DND-41 (cell line): ENCODE measurements at regions not wholly inside any gene's neighbourhood (a gene's known extent, or its start where the extent isn't known, plus 50 kb on each side); places are given as distances from the start of the nearest gene placed in this dataset.

Experiments used
- EZH2 ChIP-seq: IDR thresholded peaks from 3 replicates; pipeline ENCODE4 v1.6.1; 2012; ENCODE audit warnings: borderline replicate concordance, low read depth, mild to moderate bottlenecking, moderate library complexity, low read length, inconsistent platforms; ENCODE audit not compliant: severe bottlenecking
- TF ChIP-seq, protein P1 (sequence below): IDR thresholded peaks from 2 replicates; pipeline ENCODE4 v1.5.1; 2012; ENCODE audit warnings: borderline replicate concordance, low read length, moderate library complexity, mild to moderate bottlenecking; ENCODE audit not compliant: poor library complexity, severe bottlenecking; ENCODE audit errors: extremely low read depth

DNA sequence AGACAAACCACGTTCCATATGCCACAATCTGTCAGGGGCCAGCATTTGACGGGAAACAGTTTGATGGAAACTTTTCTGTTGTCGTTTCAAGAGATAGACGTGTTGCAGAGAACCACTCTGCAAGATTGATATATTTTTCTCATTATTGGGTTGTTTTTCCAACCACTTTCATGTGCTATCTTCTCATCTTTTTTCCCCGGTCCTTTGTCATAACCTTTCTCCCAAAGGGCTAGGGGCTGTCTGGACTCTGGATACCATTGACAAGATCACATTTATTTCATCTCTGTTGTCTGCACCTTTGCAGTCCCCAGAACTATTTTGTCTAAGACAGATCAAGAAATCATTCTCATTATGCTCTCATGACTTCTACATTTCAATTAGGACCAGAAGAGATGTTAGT is 57.6 kb upstream of the SLC25A26 start:
- TF ChIP-seq, protein P1, sequence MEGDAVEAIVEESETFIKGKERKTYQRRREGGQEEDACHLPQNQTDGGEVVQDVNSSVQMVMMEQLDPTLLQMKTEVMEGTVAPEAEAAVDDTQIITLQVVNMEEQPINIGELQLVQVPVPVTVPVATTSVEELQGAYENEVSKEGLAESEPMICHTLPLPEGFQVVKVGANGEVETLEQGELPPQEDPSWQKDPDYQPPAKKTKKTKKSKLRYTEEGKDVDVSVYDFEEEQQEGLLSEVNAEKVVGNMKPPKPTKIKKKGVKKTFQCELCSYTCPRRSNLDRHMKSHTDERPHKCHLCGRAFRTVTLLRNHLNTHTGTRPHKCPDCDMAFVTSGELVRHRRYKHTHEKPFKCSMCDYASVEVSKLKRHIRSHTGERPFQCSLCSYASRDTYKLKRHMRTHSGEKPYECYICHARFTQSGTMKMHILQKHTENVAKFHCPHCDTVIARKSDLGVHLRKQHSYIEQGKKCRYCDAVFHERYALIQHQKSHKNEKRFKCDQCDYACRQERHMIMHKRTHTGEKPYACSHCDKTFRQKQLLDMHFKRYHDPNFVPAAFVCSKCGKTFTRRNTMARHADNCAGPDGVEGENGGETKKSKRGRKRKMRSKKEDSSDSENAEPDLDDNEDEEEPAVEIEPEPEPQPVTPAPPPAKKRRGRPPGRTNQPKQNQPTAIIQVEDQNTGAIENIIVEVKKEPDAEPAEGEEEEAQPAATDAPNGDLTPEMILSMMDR = no peak
- no peak for TF ChIP-seq EZH2
